Astrocyte of the spinal cord (primary cell): ENCODE measurements at regions not wholly inside any gene's neighbourhood (a gene's known extent, or its start where the extent isn't known, plus 50 kb on each side); places are given as distances from the start of the nearest gene placed in this dataset.

Experiments used
- DNase-seq: peaks from one replicate; pipeline ENCODE4 v3.0.0; 2011; ENCODE audit warnings: low read depth, low spot score
- H3K4me3 ChIP-seq: 2 replicates; pipeline ENCODE4 v1.5.1; 2011; ENCODE audit warnings: low read depth, mild to moderate bottlenecking, low read length, moderate library complexity
- in situ Hi-C: cut with HindIII; loops from 2 replicates; pipeline ENCODE4 v1.10.0; 2017; ENCODE audit warnings: low sequenced_read_pairs
- TF ChIP-seq, protein P1 (sequence below): IDR thresholded peaks from 2 replicates; pipeline ENCODE4 v1.5.1; 2012; ENCODE audit warnings: low read depth, mild to moderate bottlenecking, low read length, inconsistent platforms

DNA sequence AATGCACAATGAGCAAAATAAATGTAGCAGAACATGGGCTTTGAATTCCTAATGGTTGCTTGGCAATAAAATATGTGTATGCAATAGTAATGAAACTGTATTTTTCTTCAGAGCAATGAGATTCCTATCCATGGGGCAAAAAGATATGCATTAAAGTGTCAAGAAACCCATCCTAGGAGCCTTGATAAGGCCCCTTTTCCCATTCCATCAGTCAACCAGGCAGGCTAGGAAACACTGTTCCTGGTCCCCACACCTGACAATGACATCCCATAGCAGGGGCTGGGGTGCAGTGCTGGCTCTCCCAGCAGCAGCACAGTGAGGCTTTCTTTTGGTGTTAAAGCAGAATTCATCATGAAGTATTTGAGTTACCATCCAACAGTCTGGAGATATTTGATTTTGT is 113.3 kb upstream of the AGTR1 start:
- in situ Hi-C loops, result no loop called here

DNA sequence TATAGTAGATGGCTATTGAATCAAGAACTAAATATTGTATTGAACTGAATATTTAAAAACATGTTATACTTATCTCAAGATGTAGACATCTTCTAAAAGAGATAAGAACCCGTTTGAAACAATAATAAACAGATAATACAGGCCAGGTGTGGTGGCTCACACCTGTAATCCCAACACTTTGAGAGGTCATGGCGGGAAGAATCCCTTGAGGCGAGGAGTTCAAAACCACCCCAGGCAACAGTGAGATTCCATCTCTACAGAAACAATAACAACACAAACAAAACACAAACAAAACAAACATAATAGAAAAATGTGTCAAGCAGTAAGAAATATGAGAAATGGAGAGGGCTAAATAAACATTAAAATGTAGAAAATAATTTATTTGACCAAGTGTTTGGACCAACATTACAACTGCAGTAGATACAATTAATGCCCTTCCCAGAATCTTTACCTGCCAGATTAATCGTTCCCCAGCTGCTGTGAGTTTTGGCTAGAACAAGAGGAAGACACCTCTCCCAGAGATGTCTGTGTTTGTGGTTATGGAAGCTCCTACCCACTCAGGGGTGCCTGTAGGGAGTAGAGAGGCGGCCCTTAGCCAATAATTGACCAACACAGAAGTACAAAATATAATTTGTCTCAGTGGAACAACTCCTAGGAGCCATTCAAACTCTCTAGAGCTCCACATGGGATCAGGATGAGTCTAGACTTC is 111.9 kb upstream of the AGTR1 start:
- in situ Hi-C loops, result no loop called here
- H3K4me3 ChIP-seq, result no peak overlapping the region
- TF ChIP-seq, protein P1, sequence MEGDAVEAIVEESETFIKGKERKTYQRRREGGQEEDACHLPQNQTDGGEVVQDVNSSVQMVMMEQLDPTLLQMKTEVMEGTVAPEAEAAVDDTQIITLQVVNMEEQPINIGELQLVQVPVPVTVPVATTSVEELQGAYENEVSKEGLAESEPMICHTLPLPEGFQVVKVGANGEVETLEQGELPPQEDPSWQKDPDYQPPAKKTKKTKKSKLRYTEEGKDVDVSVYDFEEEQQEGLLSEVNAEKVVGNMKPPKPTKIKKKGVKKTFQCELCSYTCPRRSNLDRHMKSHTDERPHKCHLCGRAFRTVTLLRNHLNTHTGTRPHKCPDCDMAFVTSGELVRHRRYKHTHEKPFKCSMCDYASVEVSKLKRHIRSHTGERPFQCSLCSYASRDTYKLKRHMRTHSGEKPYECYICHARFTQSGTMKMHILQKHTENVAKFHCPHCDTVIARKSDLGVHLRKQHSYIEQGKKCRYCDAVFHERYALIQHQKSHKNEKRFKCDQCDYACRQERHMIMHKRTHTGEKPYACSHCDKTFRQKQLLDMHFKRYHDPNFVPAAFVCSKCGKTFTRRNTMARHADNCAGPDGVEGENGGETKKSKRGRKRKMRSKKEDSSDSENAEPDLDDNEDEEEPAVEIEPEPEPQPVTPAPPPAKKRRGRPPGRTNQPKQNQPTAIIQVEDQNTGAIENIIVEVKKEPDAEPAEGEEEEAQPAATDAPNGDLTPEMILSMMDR, result no peak
- DNase-seq, result no peak

More for the DNA sequence above, 113.3 kb upstream of the AGTR1 start:
- DNase-seq, result no peak
- no peak overlapping the region for H3K4me3 ChIP-seq
- TF ChIP-seq, protein P1, result no peak

DNA sequence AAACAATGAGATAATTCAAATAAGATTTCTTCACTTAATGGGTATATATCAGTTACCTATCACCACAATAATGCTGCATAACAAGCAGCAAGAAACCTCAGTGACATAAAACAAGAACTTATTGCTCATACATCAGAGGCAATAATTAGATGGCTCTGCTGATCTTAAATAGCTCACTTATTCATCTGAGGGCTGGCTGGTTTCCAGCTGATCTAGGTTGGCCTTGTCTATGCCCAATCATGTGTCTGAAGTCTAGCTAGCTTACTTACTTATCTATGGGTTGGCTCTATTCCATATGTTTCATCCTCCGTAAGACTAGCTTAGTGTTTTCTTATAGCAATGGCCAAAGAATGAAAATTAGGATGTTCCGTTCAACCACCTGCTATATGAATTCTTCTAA is 109.4 kb upstream of the AGTR1 start:
- TF ChIP-seq, protein P1, result no peak
- in situ Hi-C loops, result no loop called here
- DNase-seq, result no peak
- no peak overlapping the region for H3K4me3 ChIP-seq

DNA sequence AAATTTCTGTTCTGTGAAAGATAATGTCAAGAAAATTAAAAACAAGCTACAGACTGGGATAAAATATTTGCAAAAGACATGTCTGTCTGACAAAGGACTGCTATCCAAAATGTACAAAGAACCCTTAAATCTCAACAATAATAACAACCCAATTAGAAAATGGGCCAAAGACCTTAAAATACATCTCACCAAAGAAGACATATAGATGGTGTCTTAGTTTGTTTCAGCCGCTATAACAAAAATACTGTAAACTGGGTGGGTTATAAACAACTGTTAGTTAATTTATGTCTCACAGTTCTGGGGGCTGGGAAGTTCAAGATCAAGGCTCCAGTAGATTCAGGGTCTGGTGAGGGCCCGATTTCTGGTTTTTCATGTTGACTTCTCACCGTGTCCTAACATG is 106.2 kb upstream of the AGTR1 start:
- TF ChIP-seq, protein P1, result no peak
- no peak overlapping the region for H3K4me3 ChIP-seq
- DNase-seq, result no peak
- in situ Hi-C loops, result no loop called here

DNA sequence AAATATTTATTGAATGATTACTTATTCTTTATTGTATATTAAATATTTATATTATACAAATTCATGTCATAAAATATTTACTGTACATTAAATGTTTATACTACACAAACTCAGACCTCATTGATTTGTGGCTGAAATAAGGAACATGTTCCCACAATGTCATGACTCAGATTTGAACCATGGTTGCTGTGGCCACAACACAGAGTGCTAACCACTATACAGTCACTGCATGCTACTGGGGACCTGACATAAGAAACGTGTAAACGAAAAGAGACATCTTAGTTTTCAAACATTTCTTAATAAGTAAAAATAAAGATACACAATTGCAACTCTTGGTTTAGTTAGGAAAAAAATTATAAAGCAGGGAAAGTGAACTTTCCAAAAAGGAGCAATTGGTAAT is 99.1 kb upstream of the AGTR1 start:
- in situ Hi-C loops, result no loop called here
- DNase-seq, result no peak
- TF ChIP-seq, protein P1, result no peak
- no peak overlapping the region for H3K4me3 ChIP-seq

DNA sequence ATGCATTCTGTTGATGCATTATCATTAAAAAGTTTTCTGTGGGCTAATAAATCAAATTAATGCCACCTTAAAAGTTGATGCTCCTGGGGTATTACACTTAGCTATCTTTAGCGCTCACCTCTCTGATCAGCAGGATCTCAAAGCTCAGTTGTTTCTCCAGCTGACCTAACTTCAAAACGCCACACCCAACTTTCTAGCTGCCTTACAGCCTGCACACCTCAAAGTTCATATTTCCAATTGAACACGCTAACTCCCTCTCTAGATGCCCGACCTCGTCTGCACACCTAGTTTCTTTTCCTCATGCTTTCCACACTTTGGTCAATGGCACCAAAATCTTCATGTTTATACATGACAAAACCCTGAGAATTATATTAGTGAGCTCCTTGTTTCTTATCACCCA is 98.2 kb upstream of the AGTR1 start:
- DNase-seq, result no peak
- H3K4me3 ChIP-seq, result no peak overlapping the region
- in situ Hi-C loops, result no loop called here
- TF ChIP-seq, protein P1, result no peak
